Stimulated activated CD4-positive, alpha-beta T cell treated with anti-CD3 and anti-CD28 coated beads, TNF-alpha, amount 100 ng/mL, for 48 hours (primary cell): ENCODE measurements at regions not wholly inside any gene's neighbourhood (a gene's known extent, or its start where the extent isn't known, plus 50 kb on each side); places are given as distances from the start of the nearest gene placed in this dataset.
"Not testable (repeated sequence)": the region's sequence is repeated elsewhere in the genome, so short reads cannot be mapped to it uniquely, and the experiment has no call there.

ENCODE experiments used
- DNase-seq, 3 donors: peaks; one replicate each; pipeline ENCODE4 v3.0.0-alpha.2; 2020; ENCODE audit warnings: low read depth in 3 of 3

- no peak for DNase-seq
Observed at GRCh38 chr22:23395530-23396361, 184.3 kb downstream of the IGLL1 start.

DNA sequence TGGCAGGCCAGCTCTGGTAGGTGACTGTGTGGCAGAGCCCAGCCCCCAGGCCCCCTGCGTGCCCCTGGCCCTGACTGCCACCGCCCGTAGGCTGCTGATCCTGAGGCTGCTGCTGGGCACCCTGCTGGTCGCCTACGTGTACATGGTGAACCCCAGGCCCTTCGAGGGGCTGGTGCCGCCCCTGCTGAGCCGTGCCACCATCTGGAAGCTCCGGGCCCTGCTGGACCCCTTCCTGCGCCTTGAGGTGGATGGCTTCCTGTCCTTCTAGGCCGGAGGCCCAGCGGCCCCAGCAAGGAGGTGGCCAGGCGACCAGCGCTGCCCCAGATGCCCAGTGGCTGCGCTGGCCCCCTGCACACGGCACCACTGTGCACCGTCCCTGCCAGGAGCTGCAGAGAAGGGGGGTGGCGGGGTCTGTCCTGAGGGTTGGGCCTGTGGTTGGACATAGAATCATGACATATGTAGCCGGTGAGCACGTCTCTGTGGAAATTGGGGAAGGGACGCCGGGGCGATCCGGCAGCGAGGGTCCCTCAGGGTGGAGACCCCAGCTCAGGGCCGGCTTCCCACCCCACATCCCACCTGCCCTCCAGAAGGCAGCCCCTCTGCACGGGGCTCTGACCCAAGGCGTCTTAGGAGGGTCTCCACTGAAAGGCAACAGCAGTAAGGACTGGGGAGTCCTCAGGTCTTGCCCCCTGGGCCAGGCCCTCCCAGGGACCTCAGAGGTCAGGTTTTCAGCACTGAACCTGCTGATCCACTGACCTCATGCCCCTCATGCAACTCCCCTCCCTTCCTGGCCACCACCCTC, 185.4 kb downstream of the IGLL1 start:
- DNase-seq: no peak

DNA sequence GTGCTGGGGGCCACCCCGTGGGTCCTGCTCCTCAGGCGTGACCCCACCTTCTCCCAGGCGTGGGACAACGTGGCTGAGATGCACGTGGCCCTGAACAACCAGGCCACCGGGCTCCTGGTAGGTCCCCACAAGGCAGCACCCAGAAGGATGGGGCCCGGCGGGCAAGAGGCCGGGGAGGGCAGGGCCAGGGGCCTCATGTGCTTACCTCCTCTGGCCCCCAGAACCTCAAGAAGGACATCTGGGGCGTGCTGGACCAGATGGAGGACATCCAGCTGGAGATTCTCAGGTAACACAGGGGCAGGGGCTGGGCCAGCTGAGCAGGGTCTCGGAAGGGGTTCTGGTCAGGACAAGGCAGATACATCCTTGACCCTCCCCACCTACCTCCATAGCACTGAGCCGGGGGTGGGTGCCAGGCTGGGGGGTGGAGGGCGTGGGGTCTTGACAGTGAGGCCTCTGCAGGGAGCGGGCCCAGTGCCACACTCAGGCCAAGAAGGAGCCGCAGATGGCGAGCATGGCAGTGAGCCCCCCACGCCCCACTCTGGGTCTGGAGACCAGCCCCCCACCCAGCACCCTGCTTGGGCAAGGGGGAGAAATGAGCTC, 186.3 kb downstream of the IGLL1 start:
- no peak for DNase-seq

GRCh38 chr22:23393199-23393598, 186.9 kb downstream of the IGLL1 start:
- DNase-seq: not testable (repeated sequence)

DNA sequence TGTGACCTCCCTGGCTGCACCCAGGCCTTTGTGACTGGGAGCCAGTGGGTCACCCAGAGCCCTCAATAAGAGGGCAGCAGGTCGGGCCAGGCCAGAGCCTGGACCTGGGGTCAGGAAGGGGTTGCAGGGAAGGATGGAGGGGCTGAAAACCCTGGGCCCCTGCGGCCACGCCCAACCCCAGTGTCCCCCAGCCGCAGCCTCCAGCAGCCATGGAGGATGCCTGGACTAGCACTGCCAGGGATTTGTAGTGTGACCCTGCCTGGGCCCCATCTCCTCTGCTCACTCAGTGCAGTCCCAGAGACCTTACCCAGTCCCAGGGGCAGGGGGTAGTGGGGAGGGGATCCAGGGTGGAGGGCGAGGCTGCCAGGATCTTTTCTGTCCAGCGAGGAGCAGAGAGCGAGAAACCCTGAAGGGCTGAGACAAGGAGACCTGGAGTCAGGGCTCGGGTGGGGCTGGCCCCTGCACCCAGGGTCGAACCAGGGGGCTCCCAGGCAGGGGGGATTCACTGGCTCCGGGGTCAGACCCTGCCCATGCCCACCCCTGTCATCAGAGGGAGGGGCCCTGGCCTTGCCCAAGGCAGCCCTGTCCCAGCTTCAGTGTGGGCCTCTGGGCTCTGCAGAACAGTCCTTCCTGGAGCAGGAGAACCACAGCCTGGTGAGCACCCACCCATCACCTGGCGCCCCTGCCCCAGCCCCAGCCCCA, 187.5 kb downstream of the IGLL1 start:
- DNase-seq: no peak

DNA sequence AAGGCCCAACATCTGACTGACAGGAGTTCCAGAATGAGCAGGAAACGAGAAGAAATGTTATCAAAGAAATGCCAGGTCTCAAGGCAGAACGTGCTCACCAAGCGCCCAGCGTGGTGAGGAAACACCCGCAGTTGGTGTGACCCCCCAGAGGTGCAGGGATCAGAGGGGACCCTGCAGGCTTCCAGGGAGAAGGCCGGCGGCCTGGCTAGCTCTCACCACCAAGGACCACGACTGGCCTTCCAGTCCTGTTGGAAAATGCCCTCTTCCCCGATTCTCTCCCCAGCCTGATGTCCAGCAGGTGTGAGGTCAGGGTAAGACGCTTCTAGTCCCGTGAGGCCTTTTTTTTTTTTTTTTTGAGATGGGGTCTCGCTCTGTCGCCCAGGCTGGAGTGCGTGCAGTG, 189.1 kb downstream of the IGLL1 start:
- no peak for DNase-seq

- no peak for DNase-seq
Observed at GRCh38 chr22:23389271-23390071, 190.6 kb downstream of the IGLL1 start.

DNA sequence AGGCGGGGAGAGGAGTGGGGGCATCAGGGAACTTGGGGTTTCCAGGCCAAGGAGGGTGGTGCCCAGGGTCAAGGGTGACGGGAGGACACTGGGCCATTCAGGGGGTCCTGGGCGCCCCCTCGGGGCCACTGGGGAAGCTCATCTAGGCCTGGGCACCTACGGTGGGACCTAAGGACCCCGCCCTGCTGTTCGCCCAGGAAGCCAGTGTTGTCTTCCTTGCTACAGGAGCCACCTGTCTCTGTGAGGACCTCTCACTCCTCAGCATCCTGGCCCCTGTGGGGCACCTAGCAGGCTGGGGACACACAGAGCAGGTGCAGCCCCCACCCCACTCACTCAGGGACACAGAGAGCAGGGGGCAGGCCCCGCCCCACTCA, 191.6 kb downstream of the IGLL1 start:
- no peak for DNase-seq

DNA sequence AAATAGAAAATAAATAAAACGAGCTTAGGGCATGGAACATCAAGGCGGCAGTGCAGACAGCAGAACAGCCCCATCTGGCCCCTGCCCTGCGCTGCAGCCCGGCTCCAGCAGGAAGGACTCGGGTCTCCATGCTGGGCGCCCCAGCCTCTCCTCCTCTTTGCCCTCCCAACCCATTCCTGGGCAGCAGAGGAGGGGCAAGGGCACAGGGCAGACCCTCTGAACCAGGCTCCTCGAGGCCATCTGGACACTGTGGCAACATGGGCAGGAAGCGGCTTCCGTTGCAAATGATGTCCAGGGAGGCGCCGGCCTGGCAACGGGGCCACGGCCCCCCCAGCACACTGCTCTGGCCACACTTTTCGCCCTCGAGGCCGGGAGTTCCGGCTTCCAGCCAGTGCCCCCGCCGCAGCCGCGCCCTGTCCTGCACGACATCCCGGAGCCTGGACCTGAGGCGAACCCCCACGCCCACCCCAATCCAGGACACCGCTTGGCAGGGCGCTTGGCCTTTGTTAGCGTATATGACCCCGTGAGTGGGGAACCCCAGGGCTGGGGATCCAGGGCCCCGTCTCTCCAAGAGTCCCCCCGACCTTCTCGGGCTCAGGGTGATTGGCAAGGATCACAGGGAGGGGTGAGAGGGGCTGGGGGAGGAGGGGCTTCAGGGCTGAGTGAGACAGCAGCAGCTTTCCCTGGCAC, 192.1 kb downstream of the IGLL1 start:
- no peak for DNase-seq

DNA sequence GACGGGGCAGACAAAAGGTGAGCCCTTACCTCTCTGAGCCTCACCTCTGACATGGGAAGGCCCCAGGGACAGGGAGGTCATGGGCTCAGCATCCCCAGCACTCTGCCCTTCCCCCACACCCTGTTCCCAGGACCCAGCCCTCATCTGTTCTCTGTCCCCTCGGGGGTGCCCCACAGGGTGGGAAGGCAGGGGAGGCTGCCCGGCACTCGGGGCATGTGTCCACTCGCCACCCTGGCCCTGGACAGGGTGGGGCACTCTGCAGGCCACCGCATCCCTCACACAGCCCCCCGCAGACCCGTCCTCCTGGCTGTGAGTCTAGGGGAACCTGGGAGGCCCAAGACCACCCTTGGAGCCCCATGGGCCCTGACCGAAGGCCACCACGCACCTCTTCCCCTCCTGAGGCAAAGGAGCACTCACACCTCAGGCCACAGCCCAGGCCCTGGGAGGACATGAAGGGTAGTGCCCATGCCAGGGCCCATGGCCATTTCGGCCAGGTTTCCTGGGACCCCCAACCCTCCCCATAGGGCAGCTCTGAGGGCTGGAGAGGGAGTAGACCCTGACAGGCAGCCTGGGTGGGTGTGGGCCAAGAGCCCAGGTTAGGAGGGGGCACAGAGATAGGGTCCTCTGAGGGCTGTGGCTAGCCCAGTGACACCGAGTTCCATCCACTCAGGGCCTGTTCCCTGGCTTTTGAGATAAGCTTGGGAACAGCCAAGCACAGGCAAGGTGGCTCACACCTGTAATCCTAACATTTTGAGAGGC, 193.1 kb downstream of the IGLL1 start:
- DNase-seq: no peak

DNA sequence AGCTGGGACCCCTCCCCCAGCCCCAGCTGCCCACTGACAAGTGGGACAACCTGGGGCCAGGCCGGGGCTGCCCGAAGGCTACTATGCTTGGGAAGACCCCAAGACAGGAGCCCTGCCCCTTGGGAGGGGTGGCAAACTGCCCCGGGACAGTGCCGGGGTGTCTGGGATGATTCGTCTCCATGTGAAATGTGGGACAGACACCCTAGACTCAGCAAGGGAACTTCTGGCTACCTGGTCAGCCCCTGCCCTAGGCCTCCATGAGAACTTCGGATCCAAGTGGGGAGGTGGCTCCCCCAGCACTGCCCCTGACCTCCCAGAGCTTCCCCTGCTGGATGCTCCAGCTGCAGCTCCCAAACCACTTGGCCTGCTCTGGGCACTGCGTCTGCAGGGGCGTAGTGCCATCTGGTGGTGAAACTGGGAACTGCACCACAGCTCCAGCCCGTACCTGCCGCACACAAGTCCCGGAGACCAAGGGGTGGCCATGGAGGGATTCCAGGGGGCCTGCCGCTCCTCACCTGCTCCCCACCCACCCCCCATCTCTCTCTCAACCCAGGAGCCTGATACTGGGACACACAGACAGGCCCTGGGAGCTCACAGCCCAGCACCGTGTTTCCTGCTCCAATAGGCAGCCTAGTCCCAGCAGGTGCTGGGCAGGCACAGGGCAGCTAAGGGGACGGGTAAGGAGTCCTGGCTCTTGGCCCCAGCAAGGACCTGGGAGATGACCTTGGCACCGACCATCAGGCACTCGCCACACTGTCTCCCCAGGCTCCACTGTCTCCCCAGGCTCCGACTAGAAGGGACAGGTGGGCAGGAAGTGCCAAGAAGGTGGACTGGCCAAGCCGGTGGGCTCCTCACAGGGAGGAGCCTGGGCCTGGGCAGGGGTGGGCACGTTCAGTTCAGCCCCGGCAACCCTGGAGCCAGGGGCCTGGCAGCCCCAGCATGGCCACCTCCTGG, 194.1 kb downstream of the IGLL1 start:
- peak; percentile 63 to 76 (median 71) for DNase-seq

DNA sequence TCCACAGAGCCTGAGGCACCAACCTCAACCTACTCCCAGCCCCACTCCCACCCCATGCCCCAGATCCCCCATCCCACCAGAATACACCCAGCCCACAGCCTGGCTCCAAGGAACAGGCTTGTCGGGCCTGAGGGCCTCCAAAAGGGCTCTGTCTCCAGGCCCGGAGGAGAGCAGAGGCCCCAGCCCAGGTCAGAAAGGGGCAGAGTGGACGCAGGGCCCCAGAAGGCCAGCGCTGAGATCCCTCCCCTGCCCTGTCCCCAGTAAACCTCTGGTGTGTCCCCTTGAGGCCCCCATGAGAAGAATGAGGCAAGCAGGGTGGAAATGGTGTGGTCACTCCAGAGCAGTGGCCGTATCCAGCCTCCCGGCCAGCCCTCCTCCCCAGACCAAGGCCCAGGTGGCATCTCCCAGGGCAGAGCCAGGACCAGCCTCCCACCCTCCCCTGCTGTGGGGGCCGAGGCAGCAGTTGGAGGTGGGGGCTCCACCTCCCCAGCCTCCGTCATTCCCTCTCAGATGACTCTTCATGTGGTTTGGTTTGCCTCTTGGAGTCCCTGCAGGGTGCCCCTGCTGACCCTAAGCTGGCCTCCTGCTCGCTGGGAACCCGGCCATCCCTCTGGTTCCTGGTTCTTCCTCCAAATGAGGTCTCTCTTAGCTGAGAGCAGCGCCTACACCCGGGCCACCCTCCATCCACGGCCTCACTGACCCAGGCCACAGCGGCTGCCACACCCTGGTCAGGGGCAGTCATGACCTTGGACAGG, 195.0 kb downstream of the IGLL1 start:
- DNase-seq: no peak

GRCh38 chr22:23384431-23384830, 195.7 kb downstream of the IGLL1 start:
- no peak for DNase-seq

DNA sequence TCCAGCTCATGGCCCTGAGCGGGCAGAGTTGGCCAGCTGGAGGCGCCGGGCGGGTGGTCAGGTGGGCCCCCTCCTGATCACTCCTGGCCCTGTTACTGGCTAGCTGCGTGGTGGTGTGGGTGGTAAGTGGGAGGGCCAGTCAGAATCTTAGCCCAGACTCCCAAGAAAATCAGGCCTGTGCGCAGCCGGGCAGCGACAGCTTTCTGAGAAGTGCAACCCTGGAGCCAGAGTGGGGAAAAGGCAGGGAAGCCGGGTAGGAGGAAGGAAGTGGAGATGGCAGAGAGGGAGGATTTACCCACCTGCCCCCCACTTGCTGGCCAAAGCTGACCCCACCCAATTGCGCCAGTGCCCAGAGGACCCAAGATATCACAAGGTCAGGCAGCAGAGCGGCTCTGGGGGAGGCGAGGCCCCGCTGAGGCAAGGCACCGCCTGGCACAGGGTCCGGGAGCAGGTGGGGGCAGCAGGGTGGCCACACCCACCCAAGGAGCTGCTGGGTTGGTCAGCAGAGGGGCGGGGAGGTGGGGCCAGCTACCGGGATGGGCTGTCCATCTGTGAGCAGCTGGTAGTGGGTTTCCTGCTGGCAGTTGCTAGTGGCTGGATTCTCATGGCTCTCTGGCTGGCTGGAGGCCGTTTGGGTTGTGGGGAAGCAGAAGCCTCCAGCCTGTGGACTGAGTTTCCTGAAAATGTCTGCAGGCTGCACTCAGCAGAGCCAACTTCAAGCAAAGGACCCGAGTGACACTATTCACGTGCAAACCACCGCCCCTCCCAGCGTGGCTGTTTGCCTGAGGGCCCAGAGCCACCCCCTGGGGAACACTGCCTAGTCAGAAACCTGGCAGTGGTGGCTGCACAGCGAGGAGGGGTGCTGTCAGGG, 196.4 kb downstream of the IGLL1 start:
- DNase-seq: no peak

DNA sequence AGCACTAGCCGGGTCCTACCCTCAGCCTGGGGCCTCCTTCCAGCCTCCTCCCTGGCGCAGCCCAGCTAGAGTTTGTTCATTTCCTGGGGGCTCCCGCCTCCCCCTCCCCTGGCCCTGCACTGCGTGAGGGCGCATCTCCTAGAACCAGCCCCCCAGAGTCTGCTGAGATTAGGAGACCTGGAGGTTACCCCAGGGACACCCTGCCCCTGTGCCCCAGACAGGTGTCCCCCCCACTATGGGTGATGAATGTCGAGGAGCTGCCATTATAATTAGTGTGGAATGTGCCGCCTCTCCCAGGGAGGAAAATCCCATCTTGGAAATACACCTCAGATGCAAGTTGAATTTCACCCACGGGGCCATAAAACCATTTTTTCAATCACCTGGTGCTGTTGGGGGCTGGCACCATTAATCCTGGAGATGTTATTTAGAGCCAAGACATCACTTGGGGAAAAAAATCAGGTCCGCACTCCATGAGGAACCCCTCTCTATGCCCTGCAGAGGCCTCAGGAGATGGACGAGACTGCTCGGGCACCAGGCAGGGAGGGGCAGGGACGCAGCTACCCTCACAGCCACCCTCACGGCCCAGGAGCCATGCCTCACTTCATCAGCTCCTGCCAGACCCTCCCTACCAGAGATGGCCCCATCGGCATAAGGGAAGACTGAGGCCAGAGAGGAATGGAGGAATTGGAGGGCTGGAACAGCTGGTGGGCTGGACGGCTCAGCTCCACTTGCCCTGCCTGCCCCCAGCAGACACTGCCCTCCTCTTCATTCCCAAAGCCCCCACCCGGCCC, 197.5 kb downstream of the IGLL1 start:
- DNase-seq: no peak
